HG02642 (cell line): ENCODE measurements at regions not wholly inside any gene's neighbourhood (a gene's known extent, or its start where the extent isn't known, plus 50 kb on each side); places are given as distances from the start of the nearest gene placed in this dataset.

ENCODE experiments used
- ATAC-seq: cut with Tn5 transposase; IDR thresholded peaks from one replicate; pipeline ENCODE4 v1.9.1; 2021; ENCODE audit warnings: mild to moderate bottlenecking; ENCODE audit not compliant: unreplicated experiment, poor library complexity

GRCh38 chr5:96053063-96053735 lies 91.5 kb upstream of the ELL2 start:
- ATAC-seq: no peak

- ATAC-seq: no peak
These were observed 90.7 kb upstream of the ELL2 start for GRCh38 chr5:96052374-96052773.

GRCh38 chr5:96051401-96051830 lies 89.8 kb upstream of the ELL2 start:
- ATAC-seq: no peak

GRCh38 chr5:96050273-96050880 lies 88.7 kb upstream of the ELL2 start:
- ATAC-seq: no peak

GRCh38 chr5:96049398-96050272 lies 88.0 kb upstream of the ELL2 start:
- no peak for ATAC-seq

GRCh38 chr5:96048763-96049162 lies 87.1 kb upstream of the ELL2 start:
- ATAC-seq: no peak

- ATAC-seq: no peak
These were observed 84.2 kb upstream of the ELL2 start for GRCh38 chr5:96045888-96046287.

GRCh38 chr5:96043446-96043845 lies 81.8 kb upstream of the ELL2 start:
- ATAC-seq: no peak

- ATAC-seq: no peak
These were observed 75.5 kb upstream of the ELL2 start for GRCh38 chr5:96037128-96037527.

- no peak for ATAC-seq
These were observed 74.7 kb upstream of the ELL2 start for GRCh38 chr5:96036301-96036700.

- ATAC-seq: no peak
These were observed 74.1 kb upstream of the ELL2 start for GRCh38 chr5:96035796-96036195.

GRCh38 chr5:96033116-96033515 lies 71.5 kb upstream of the ELL2 start:
- no peak for ATAC-seq

GRCh38 chr5:96031811-96032261 lies 70.2 kb upstream of the ELL2 start:
- ATAC-seq: no peak

- ATAC-seq: no peak
These were observed 69.5 kb upstream of the ELL2 start for GRCh38 chr5:96031180-96031579.

GRCh38 chr5:96026406-96027041 lies 64.9 kb upstream of the ELL2 start:
- ATAC-seq: no peak

GRCh38 chr5:96024683-96025475 lies 63.2 kb upstream of the ELL2 start:
- ATAC-seq: no peak

GRCh38 chr5:96023518-96023917 lies 61.9 kb upstream of the ELL2 start:
- ATAC-seq: no peak

GRCh38 chr5:96022971-96023370 lies 61.3 kb upstream of the ELL2 start:
- no peak for ATAC-seq

GRCh38 chr5:96017951-96018350 lies 56.3 kb upstream of the ELL2 start:
- no peak for ATAC-seq

- no peak for ATAC-seq
These were observed 54.6 kb upstream of the ELL2 start for GRCh38 chr5:96016216-96016615.
